Stimulated activated CD4-positive, alpha-beta T cell treated with anti-CD3 and anti-CD28 coated beads, Interleukin-4, amount 100 ng/mL, for 24 hours (primary cell): ENCODE measurements at regions not wholly inside any gene's neighbourhood (a gene's known extent, or its start where the extent isn't known, plus 50 kb on each side); places are given as distances from the start of the nearest gene placed in this dataset.

Source experiments
- DNase-seq: peaks from one replicate; pipeline ENCODE4 v3.0.0-alpha.2; 2020

GRCh38 chr9:7859701-7860334 lies 60.2 kb upstream of the DMAC1 start:
- no peak for DNase-seq

GRCh38 chr9:7858166-7858565 lies 58.6 kb upstream of the DMAC1 start:
- no peak for DNase-seq

- DNase-seq, result no peak
Observed at GRCh38 chr9:7854763-7855162, 55.2 kb upstream of the DMAC1 start.
